22Rv1 (cell line): ENCODE measurements at regions not wholly inside any gene's neighbourhood (a gene's known extent, or its start where the extent isn't known, plus 50 kb on each side); places are given as distances from the start of the nearest gene placed in this dataset.

Experiments
- H3K27ac ChIP-seq: fragments of 450-650 bp; 2 replicates; pipeline ENCODE4 v1.5.1; 2017
- ZFX ChIP-seq: fragments of 450-650 bp; IDR thresholded peaks from 2 replicates; pipeline ENCODE4 v1.6.1; 2017; ENCODE audit warnings: antibody characterized with exemption, borderline replicate concordance
- TF ChIP-seq, protein P1 (sequence below): fragments of 450-650 bp; IDR thresholded peaks from 2 replicates; pipeline ENCODE4 v1.5.1; 2017; ENCODE audit warnings: mild to moderate bottlenecking

DNA sequence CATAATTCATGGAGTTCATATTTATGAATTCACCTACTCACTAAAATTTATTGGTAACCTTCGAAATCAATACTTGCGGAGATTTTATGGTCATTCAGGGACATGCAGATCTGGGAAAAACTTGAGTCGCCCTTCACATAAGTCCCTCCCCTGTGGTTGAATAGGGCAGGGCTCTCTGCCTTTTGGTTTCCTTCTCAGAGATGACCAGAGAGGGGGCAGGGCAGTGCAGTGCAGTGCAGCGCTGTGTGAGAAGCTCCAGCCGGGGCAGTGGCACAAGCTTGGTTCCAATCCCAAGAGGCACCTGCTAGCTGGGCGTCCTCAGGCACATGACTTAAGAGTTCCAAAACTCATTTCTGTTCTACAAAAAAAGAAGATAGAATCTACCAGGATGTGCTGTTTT lies 274.4 kb upstream of the RAB6C start:
- TF ChIP-seq, protein P1, sequence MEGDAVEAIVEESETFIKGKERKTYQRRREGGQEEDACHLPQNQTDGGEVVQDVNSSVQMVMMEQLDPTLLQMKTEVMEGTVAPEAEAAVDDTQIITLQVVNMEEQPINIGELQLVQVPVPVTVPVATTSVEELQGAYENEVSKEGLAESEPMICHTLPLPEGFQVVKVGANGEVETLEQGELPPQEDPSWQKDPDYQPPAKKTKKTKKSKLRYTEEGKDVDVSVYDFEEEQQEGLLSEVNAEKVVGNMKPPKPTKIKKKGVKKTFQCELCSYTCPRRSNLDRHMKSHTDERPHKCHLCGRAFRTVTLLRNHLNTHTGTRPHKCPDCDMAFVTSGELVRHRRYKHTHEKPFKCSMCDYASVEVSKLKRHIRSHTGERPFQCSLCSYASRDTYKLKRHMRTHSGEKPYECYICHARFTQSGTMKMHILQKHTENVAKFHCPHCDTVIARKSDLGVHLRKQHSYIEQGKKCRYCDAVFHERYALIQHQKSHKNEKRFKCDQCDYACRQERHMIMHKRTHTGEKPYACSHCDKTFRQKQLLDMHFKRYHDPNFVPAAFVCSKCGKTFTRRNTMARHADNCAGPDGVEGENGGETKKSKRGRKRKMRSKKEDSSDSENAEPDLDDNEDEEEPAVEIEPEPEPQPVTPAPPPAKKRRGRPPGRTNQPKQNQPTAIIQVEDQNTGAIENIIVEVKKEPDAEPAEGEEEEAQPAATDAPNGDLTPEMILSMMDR: no peak
- no peak for TF ChIP-seq ZFX
- no peak overlapping the region for H3K27ac ChIP-seq

DNA sequence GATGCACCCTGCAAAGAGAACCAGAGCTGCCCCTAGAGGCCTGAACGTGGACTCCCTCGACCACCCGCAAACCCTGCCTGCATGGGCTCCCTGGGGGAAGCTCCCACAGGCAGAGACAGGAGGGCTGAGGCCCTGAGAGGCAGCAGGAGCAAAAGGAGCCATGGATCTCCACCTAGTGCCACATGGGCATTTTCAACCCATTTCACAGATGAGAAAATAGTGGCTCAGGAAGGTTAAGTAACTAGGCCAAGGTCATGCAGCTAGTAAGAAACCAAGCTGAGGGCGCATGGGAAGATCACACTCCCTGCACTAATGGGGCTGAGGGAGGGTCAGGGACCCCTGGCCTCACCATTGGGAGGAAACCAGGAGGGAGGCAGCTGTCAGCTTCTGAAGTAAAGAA lies 271.7 kb upstream of the RAB6C start:
- no peak overlapping the region for H3K27ac ChIP-seq

DNA sequence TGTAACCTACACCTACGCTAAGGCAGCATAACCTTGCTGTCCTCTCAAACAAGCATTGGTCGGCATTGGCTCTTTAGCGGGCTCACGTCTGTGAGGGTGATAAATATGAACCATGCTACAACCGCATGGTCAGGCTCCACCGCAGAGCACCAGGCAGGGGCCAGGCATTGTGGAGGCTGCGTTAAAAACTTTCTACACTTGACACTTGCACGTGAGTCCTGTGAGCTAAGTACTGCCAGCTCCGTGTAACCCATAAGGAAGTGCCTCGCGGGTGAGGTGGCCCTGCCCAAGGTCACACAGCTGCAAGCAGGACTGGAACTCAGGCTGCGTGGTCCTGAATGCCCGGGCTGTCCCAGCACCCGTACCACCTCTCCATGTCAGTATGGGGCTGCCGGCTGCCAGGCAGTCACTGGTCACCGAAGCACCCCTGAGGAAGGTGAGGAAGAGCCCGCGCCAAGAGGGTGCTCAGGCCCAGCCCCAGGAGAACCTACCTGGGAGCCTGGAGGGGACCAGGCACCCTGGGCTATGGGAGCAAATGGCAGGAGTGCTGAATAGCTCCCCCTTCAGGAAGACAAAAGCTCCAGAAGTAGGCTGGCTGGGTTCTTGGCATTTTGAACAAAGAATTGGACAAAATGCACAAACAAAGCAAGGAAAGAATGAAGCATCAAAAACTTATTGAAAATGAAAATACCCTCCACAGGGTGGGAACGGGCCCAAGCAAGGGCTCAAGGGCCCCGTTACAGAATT lies 271.1 kb upstream of the RAB6C start:
- H3K27ac ChIP-seq: no peak overlapping the region
- TF ChIP-seq, protein P1: peak; percentile 27; the same call in 1 of the 2 replicates
- TF ChIP-seq ZFX: no peak

More for the DNA sequence above, 271.7 kb upstream of the RAB6C start:
- TF ChIP-seq ZFX: no peak
- TF ChIP-seq, protein P1: no peak

DNA sequence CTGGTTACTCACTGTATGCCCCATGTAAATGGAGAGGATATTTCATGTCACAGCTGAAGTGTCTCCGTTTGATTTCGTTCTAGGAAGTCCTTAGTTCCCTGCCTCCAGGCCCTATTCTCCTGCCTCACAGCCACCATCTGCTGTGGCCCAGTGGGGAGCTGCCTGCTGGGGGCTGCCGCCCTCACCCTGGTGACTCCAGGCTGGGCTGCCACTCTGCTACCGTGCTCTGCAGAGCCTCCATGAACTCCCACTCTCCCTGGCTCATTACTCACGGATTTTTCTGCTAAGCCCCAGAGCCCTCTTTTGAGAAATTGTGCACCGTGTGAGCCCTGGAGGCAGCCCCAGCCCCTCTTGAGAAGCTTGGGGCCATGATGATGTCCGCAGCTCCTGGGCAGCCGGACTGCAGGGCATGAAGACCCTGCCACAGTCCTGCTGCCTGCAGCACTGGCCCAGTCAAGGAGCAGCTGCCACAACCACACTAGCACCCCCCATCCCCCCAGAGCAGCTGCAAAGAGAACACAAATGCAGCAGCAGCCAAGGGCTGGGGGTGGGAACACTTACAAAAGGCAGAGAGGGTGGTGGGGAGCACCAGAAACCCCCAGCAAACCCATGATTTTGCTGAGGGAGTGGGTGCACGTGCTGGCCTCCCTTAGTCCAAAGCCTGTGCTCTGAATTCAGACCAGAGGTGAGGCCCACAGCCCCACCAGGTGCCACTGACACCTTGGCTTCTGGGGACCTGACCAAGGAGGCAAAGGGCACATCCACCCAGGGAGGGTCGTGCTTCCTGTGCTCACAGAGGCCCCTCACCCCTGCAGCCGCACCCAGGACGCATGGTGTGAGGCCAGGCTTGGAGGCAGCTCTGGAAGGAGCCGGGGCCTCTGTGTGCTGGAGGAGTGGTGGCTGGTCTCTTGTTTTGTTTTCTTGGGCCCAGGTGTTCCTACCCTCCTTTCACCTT lies 270.2 kb upstream of the RAB6C start:
- H3K27ac ChIP-seq: no peak overlapping the region
- TF ChIP-seq, protein P1: no peak
- no peak for TF ChIP-seq ZFX

DNA sequence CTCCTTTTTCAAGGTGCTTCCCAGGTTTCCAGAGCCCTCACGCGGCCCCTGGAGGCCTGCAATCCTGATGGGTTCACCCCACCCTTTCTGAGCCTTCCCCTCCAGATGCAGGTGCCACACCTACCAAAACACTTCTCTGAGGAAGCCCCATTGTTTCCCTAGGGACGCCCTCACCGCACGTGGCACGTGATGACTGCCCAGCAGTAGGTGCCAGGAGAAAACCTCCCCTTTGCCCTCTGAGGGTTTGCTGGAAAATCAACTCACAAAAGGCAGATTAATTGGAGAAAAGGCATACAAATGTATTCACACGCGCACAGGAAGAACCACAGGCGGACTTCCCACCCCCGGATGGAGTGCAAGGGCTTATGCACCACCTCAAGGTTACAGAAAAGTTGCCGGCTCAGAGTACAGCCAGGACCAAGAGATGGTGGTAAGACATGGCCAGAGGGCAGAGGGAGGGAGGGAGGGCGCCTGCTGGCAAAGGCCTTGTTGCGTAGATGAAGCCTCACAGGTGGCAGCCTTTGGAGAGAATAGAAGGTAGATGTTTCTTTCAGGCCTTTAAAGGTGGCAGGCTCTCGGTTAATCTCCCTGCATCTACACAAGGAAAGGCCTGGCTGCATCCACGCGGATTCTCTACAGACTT lies 269.4 kb upstream of the RAB6C start:
- TF ChIP-seq, protein P1: no peak
- no peak for TF ChIP-seq ZFX
- H3K27ac ChIP-seq: no peak overlapping the region

DNA sequence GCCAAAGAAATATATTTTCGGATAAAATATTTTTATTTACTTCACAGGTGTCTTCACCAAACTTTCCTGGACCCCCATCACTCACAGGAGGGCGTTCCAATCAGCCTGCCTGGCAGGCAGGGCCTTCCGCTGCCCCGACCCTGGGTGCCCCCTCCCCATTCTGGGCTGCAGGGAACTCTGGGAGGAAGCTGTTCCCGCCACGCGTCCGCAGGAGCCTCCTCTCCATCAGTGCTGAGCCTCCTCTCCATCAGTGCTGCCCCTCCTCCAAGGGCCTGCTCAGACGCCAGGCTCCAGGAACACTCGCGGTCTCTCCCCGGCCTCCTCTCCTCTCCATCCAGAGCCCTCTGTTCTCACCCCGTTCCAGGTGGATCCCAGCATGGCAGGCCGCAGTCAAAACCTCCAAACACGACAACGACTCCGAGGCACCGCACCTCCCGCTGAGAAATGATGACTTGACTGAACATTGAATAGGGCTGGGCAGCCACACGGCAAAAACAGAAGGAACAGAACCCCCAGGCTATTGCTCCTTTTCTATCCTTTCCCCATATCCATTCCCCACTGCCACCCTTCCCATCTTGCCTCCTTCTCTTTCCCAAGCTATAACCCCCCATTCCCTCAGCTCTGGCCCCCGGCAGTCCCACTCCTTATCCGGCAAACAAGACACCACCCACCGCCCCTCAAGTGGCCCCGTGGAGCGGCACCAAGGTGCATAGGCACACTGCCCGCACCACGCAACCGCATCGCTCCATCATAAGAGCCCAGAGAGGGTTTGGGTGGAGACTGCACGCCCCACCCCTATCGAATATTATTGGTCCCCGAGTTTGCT lies 268.6 kb upstream of the RAB6C start:
- no peak overlapping the region for H3K27ac ChIP-seq
- TF ChIP-seq ZFX: no peak
- TF ChIP-seq, protein P1: no peak
